ENCODE measurements at regions not wholly inside any gene's neighbourhood (a gene's known extent, or its start where the extent isn't known, plus 50 kb on each side); places are given as distances from the start of the nearest gene placed in this dataset.
"Not testable (repeated sequence)": the region's sequence is repeated elsewhere in the genome, so short reads cannot be mapped to it uniquely, and the experiment has no call there.

- Mint-ChIP-seq H3K9me3 (ENCODE audit: unreplicated experiment) (no peaks in the 10 kb centered on the region), H3K27me3 (ENCODE audit: insufficient read depth, unreplicated experiment) (peaks cover 1% of the 10 kb centered on the region), H3K36me3 (ENCODE audit: insufficient read depth, unreplicated experiment) (no peaks in the 10 kb centered on the region), H3K27ac (ENCODE audit: unreplicated experiment) (no peak overlapping the region), H3K4me3 (ENCODE audit: unreplicated experiment) (no peak overlapping the region), H3K4me1 (ENCODE audit: low read depth, unreplicated experiment) (no peaks in the 10 kb centered on the region)
- ChIA-PET CTCF (no interaction called here), POLR2A (no interaction called here)
- BruUV-seq (replicated peaks): no TSS peak
- TF ChIP-seq, protein P1, sequence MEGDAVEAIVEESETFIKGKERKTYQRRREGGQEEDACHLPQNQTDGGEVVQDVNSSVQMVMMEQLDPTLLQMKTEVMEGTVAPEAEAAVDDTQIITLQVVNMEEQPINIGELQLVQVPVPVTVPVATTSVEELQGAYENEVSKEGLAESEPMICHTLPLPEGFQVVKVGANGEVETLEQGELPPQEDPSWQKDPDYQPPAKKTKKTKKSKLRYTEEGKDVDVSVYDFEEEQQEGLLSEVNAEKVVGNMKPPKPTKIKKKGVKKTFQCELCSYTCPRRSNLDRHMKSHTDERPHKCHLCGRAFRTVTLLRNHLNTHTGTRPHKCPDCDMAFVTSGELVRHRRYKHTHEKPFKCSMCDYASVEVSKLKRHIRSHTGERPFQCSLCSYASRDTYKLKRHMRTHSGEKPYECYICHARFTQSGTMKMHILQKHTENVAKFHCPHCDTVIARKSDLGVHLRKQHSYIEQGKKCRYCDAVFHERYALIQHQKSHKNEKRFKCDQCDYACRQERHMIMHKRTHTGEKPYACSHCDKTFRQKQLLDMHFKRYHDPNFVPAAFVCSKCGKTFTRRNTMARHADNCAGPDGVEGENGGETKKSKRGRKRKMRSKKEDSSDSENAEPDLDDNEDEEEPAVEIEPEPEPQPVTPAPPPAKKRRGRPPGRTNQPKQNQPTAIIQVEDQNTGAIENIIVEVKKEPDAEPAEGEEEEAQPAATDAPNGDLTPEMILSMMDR (IDR thresholded peaks at IDR 0.05; ENCODE audit: insufficient read depth in 1 of 2, low read depth in 1 of 2, low read length in 1 of 2, severe bottlenecking in 1 of 2, unreplicated experiment in 1 of 2): no peak
- H3K9me3 ChIP-seq: no peaks in the 10 kb centered on the region
- H3K36me3 ChIP-seq (ENCODE audit: control insufficient read depth, insufficient read depth, low read length): no peaks in the 10 kb centered on the region
- H3K27me3 ChIP-seq (replicated peaks; ENCODE audit: control insufficient read depth, insufficient read depth, low read length): no peaks in the 10 kb centered on the region
- no peak for DNase-seq
- H3K4me3 ChIP-seq (ENCODE audit: low read depth, low read length): no peak overlapping the region
- intact Hi-C loops (cut with micrococcal nuclease; ENCODE audit: unreplicated experiment): no loop called here
- H3K4me1 ChIP-seq: no peaks in the 10 kb centered on the region
Measured at GRCh38 chr5:88634014-88634413, 249.0 kb downstream of the MEF2C start.

DNA sequence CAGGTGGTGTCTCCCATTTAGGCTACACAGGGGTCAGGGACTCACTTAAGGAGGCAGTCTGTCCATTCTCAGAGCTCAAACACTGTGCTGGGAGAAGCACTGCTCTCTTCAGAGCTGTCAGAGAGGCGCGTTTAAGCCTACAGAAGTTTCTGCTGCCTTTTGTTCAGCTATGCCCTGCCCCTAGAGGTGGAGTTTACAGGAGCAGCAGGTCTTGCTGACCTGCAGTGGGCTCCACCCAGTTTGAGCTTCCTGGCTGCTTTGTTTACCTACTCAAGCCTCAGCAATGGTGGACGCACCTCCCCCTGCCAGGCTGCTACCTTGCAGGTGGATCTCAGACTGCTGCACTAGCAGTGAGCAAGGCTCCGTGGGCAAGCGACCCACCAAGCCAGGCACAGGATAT, 260.1 kb downstream of the MEF2C start:
- intact Hi-C loops (cut with micrococcal nuclease; ENCODE audit: unreplicated experiment); H3K36me3 Mint-ChIP-seq (ENCODE audit: insufficient read depth, unreplicated experiment); BruUV-seq (replicated peaks); H3K9me3 ChIP-seq; H3K27me3 Mint-ChIP-seq (ENCODE audit: insufficient read depth, unreplicated experiment); H3K9me3 Mint-ChIP-seq (ENCODE audit: unreplicated experiment); H3K27ac Mint-ChIP-seq (ENCODE audit: unreplicated experiment); H3K27me3 ChIP-seq (replicated peaks; ENCODE audit: control insufficient read depth, insufficient read depth, low read length); POLR2A ChIA-PET; H3K36me3 ChIP-seq (ENCODE audit: control insufficient read depth, insufficient read depth, low read length); H3K4me1 Mint-ChIP-seq (ENCODE audit: low read depth, unreplicated experiment); CTCF ChIA-PET; H3K4me3 ChIP-seq (ENCODE audit: low read depth, low read length); H3K4me3 Mint-ChIP-seq (ENCODE audit: unreplicated experiment); H3K4me1 ChIP-seq: not testable (repeated sequence)
- peak in 1 of 2 experiments; percentile 30 for DNase-seq

DNA sequence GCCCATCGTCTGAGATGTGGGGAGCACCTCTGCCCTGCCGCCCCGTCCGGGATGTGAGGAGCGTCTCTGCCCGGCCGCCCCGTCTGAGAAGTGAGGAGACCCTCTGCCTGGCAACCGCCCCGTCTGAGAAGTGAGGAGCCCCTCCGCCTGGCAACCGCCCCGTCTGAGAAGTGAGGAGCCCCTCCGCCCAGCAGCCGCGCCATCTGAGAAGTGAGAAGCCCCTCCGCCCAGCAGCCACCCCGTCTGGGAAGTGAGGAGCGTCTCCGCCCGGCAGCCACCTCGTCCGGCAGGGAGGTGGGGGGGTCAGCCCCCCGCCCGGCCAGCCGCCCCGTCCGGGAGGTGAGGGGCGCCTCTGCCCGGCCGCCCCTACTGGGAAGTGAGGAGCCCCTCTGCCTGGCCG, 267.2 kb downstream of the MEF2C start:
- H3K4me3 Mint-ChIP-seq (ENCODE audit: unreplicated experiment); H3K4me1 ChIP-seq; H3K9me3 Mint-ChIP-seq (ENCODE audit: unreplicated experiment); H3K36me3 ChIP-seq (ENCODE audit: control insufficient read depth, insufficient read depth, low read length); POLR2A ChIA-PET; CTCF ChIA-PET; H3K4me3 ChIP-seq (ENCODE audit: low read depth, low read length); H3K27ac Mint-ChIP-seq (ENCODE audit: unreplicated experiment); intact Hi-C loops (cut with micrococcal nuclease; ENCODE audit: unreplicated experiment); H3K4me1 Mint-ChIP-seq (ENCODE audit: low read depth, unreplicated experiment); H3K36me3 Mint-ChIP-seq (ENCODE audit: insufficient read depth, unreplicated experiment); DNase-seq; H3K9me3 ChIP-seq; H3K27me3 ChIP-seq (replicated peaks; ENCODE audit: control insufficient read depth, insufficient read depth, low read length); H3K27me3 Mint-ChIP-seq (ENCODE audit: insufficient read depth, unreplicated experiment); BruUV-seq (replicated peaks): not testable (repeated sequence)

GRCh38 chr5:88613051-88613450, 269.9 kb downstream of the MEF2C start:
- no peak overlapping the region for H3K4me3 ChIP-seq (ENCODE audit: low read depth, low read length)
- peaks cover 5% of the 10 kb centered on the region for H3K9me3 ChIP-seq
- H3K4me1 Mint-ChIP-seq (ENCODE audit: low read depth, unreplicated experiment): no peaks in the 10 kb centered on the region
- H3K4me3 Mint-ChIP-seq (ENCODE audit: unreplicated experiment): no peak overlapping the region
- CTCF ChIA-PET: no interaction called here
- TF ChIP-seq, protein P1 (IDR thresholded peaks at IDR 0.05; ENCODE audit: insufficient read depth in 1 of 2, low read depth in 1 of 2, low read length in 1 of 2, severe bottlenecking in 1 of 2, unreplicated experiment in 1 of 2): no peak
- no peaks in the 10 kb centered on the region for H3K27me3 ChIP-seq (replicated peaks; ENCODE audit: control insufficient read depth, insufficient read depth, low read length)
- no peaks in the 10 kb centered on the region for H3K36me3 ChIP-seq (ENCODE audit: control insufficient read depth, insufficient read depth, low read length)
- H3K4me1 ChIP-seq: no peaks in the 10 kb centered on the region
- no peak overlapping the region for H3K27ac Mint-ChIP-seq (ENCODE audit: unreplicated experiment)
- intact Hi-C loops (cut with micrococcal nuclease; ENCODE audit: unreplicated experiment): no loop called here
- no peaks in the 10 kb centered on the region for H3K9me3 Mint-ChIP-seq (ENCODE audit: unreplicated experiment)
- peaks cover 5% of the 10 kb centered on the region for H3K36me3 Mint-ChIP-seq (ENCODE audit: insufficient read depth, unreplicated experiment)
- no peak for DNase-seq
- POLR2A ChIA-PET: no interaction called here
- H3K27me3 Mint-ChIP-seq (ENCODE audit: insufficient read depth, unreplicated experiment): peaks cover 12% of the 10 kb centered on the region
- no TSS peak for BruUV-seq (replicated peaks)

All from Caco-2 (cell line).